ENCODE measurements at regions not wholly inside any gene's neighbourhood (a gene's known extent, or its start where the extent isn't known, plus 50 kb on each side); places are given as distances from the start of the nearest gene placed in this dataset.
"Not testable (repeated sequence)": the region's sequence is repeated elsewhere in the genome, so short reads cannot be mapped to it uniquely, and the experiment has no call there.

DNA sequence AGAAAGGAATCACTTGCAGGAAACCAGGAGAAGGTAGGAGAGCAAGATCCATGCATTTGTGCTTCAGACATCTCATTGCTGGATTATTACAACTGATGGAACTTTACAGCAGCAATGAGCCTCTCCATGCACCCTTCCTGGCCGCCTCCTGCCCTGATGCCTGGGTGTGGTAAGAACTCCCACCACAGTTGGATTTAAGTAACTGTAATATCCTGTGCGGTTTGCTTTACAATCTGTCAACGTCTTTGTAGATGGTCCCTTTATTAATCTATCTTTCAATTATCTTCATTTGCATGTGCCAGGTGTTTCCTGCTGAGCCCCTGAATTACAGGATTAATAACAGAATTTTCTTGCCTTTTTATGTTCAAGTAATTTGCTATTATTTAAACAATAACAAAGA is 1300.5 kb upstream of the TMEM132C start:
- no peak for DNase-seq (ENCODE audit: low spot score)

DNA sequence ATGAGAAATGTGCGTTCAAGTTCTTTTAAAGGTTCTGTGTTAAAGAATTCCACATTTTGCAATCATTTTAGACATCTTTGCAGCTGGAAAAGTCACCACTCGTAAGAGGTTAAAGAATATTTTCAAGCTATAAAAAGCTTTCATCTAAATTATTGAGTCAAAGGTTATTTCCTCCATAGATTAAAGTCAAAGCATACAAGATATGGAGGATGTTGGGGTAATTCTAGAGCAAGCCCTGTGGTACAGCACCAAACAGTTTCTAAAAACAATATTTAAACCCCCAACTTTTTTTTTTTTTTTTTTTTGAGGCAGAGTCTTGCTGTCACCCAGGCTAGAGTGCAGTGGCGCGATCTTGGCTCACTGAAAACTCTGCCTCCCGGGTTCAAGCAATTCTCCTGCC is 1299.8 kb upstream of the TMEM132C start:
- no peak for DNase-seq (ENCODE audit: low spot score)

DNA sequence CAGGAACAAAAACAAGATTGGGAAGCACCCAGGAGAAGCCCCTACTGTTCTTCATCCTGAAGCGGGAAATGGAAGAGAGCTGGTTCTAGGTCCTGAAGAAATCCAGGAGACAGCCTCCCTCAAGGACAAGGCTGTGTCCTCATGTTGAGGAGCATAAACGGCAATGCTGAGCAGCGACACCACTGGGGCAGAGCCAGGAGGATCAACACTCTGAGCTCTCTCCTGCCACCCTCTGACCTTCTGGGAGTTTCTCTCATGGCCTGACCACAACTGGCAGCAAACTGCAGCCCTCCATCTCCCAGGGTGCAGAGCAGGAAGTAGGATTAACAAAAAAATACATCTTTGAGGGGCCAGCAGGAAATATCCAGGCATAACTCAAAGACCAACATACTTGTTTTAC is 1292.2 kb upstream of the TMEM132C start:
- DNase-seq (ENCODE audit: low spot score): no peak

DNA sequence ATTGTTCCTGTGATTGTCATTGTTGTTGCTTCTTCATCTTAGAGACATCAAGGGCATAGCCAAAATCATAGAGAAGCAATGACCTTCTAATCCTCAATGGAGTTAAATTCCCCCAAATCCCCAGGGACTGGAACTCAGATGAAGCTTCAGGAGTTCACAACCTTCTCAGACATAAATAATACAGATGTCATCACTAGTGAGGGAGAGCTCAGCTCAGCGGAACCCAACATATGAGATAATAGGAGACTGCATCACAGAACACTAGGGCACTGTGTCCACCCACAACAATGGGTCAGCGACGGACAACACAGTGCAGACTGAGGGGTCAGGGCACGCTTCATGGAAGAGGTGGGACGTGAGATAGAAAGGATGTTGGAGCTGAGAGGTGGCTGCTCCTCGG is 1290.4 kb upstream of the TMEM132C start:
- no peak for DNase-seq (ENCODE audit: low spot score)

DNA sequence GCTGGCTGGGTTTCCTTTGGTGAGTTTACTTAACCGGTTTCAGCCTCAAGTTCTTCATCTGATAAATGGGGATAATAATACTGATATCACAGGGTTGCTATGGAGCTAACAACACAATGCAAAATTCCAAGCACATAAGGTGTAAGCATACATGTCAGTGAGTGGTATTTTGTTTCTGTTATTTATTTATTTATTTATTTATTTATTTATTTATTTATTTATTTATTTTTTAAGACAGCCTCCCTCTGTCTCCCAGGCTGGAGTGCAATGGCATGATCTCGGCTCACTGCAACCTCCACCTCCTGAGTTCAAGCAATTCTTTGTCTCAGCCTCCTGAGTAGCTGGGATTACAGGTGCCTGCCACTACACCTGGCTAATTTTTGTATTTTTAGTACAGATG is 1287.4 kb upstream of the TMEM132C start:
- not testable (repeated sequence) for DNase-seq (ENCODE audit: low spot score)

DNA sequence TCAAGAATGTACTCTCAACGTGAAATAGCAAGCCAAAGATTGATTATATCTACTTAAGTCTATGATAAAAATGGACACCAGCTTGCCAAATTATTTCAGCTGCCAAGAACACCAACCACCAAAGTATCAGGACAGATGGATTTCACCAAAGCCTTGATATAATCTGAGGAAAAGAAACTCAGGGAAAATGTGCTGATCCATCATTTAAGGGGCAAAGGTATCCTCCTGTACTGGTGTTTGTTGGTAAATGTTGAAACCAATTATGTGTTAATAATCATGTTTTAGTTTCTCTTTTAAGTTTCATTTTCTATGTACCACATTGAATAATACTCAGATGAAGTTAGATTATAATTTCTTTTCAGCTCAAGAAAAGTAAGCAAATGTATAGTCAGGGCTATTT is 1284.3 kb upstream of the TMEM132C start:
- DNase-seq (ENCODE audit: low spot score): no peak

DNA sequence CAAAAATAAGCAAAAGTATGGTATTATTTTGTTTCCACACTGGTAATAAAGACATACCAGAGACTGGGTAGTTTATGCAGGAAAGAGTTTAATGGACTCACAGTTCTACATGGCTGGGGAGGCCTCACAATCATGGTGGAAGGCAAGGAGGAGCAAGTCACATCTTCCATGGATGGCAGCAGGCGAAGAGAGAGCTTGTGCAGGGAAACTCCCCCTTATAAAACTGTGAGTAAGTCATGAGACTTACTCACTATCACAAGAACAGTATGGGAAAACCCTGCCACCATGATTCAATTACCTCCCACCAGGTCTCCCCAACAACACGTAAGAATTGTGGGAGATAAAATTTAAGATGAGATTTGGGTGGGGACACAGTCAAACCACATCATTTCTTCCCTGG is 1283.2 kb upstream of the TMEM132C start:
- not testable (repeated sequence) for DNase-seq (ENCODE audit: low spot score)

DNA sequence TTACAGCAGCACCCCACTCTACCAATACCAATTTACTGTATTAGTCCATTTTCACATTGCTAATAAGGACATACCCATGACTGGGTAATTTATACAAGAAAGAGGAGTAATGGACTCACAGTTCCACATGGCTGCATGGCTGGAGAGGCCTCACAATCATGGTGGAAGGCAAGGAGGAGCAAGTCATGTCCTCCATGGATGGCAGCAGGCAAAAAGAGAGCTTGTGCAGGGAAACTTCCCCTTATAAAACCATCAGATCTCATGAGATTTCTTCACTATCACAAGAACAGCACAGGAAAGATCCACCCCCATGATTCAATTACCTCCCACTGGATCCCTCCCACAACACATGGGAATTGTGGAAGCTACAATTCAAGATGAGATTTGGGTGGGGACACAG is 1281.3 kb upstream of the TMEM132C start:
- DNase-seq (ENCODE audit: low spot score): not testable (repeated sequence)

DNA sequence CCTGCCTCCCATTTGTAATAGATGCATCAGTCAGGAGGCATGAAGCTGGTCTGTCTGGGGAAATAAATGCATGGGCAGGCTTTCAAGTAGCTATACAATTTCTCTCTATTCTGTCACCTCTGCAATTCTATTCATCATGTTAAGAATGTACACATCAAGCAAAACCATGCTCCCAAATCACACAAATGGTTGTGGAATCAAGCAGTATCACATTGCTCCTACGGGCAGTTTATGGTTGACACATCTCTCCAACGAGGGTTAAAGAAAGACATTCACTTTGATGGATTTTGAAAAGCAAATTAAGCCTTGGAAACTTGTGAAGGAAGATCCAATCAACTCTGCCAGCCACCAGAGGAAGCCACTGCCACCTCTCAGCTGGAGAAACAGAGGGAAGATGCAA is 1277.4 kb upstream of the TMEM132C start:
- no peak for DNase-seq (ENCODE audit: low spot score)

DNA sequence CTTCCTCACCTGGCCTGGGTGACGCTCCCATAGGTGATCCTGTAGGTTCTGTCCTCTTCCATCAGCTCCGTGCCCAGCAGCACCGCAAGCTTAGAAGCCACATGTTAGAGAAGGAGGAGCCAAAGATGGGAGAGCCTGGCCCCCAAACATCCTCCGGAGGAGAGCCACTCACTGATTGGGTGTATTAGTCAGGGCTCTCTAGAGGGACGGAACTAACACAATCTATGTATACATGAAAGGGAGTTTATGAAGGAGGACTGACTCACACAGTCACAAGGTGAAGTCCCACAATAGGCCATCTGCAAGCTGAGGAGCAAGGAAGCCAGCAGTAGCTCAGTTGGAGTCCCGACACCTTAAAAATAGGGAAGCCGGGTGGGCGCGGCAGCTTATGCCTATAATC is 1273.1 kb upstream of the TMEM132C start:
- no peak for DNase-seq (ENCODE audit: low spot score)

DNA sequence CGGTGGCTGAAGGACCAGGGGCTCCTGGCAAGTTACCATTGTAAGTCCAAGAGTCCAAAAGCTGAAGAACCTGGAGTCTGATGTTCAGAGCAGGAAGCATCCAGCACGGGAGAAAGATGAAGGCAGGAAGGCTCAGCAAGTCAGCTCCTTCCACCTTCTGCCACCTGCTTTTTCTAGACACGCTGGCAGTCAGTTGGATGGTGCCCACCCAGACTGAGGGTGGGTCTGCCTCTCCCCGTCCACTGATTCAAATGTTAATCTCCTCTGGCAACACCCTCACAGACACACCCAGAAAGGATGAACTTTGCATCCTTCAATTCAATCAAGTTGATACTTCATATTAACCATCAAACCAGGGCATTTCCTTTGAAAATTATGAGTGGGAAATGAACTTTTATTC is 1272.4 kb upstream of the TMEM132C start:
- DNase-seq (ENCODE audit: low spot score): no peak

DNA sequence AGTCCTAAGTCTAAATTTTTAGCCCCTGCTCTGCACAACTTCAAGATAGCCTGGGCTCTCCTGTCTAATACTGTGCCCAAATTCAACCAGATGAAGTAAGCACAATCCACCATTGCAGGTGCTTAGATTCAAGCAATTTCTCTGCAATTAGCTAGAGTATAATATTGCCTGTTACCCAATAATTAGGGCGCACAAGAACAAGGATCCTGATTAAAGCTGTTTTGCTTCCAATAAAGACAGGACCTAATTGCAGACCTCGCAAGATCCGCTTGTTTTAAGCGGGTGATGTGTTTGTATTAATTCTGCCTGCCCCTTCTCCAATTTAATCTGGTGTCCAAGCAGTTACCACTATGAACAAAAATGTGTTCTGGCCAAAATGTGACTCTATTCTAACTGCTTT is 1268.9 kb upstream of the TMEM132C start:
- no peak for DNase-seq (ENCODE audit: low spot score)

DNA sequence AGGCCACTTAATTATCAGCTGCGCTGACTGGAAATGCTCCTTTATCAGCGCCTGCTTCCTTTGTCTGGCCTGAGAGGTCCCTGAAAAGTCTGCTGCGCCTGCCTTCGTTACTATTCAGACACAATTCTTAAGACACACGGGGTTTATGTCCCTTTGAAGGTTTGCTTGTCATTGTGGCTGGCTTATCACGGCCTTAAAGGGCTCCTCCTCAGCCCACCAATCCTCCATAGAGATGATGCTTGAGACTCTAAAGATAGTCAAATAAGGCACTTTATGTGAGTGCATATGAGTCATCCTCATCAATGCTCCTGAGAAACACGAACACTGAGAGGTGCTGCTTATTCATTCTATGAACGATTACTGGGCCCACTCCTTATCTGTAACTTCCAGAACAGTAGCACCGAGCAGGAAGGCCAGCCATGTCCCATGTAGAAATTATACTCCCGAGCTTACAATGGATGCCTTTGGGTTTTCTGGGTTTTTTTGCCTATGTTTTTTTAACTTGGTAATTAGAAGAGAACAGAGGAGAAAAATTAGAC is 1268.2 kb upstream of the TMEM132C start:
- DNase-seq (ENCODE audit: low spot score): no peak

DNA sequence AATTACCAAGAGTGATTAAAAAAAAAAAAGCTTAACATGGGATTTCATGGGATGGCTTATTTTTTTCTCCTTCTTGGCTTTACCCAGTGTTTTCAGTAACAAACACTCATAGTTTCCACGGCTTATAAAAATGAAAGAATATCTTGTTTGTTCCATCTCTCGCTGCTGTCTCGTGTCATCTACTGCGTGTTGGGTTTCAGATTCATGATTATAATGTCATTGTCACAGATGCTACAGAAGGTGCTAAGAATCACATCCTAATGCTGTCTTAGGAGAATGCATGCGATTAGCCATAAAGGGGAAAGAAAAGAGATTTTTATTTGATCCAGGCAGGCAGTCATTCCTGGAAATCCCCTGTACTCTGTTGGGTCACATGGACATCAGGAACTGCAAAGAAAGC is 1267.6 kb upstream of the TMEM132C start:
- no peak for DNase-seq (ENCODE audit: low spot score)

DNA sequence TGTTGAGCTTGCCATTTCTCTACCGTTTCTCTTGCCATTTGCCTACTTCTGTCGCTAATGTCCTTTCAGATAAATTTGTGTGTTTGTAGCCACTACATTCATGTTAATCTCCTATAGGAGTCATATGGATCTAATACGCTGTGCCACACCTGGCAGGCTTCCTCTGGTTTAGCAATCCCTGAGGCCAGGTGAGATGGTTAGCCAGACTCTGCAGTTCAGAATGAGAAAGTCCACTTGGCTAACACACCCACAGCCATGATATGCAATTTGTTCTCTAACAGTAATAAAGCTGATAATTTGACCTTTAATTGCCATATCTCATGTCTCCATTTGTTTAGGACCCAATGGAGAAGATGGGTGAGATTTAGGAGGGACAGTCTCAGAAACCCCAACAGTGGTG is 1261.6 kb upstream of the TMEM132C start:
- no peak for DNase-seq (ENCODE audit: low spot score)

DNA sequence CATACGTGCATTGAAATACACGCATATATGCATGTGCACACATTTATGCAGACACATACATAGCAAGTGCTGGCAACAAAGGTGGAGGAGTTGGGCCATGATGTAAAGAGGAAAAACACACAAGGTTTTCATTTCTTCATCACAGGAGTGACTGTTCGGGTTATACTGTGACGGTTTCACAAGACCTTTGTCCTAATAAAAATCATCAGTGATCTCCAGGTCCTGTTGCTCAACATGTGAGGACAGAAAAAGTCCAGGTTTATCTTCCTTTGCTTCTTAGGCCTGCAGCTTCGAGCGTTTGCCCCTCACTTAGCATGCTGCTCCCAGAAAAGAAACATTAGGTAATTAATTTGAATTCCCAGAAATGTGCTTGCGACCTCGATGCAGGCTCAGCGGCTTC is 1260.0 kb upstream of the TMEM132C start:
- DNase-seq (ENCODE audit: low spot score): no peak

DNA sequence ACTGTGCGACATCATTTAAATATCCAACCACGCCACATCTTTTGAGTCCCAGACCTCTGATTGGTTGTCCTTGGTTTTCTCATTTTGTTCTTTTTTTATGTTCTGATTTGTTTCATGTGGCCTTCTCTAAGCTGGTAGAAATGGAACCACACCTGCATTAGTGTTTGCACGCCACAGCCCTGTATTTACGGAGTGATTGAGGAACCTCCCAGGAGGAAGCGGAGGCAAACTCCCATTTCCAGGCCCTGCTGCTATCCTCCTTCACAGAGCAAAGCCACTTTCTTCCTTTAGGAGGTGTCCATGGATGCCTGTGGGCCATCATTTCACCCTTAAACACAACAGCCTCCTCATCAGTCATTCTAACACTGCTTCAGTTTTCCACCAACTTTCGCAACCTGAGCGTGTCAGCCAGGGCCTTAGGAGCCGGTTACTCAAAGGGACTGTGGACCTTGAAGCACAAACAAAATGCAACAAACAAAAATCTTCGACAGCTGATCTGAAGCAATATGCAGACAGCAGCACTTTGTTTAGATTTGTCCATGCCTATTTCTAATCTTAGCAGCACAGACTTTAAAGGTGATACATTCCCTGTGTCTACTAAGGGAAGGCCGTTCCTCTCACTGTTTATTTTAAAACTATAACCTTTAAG is 1258.1 kb upstream of the TMEM132C start:
- DNase-seq (ENCODE audit: low spot score): no peak

DNA sequence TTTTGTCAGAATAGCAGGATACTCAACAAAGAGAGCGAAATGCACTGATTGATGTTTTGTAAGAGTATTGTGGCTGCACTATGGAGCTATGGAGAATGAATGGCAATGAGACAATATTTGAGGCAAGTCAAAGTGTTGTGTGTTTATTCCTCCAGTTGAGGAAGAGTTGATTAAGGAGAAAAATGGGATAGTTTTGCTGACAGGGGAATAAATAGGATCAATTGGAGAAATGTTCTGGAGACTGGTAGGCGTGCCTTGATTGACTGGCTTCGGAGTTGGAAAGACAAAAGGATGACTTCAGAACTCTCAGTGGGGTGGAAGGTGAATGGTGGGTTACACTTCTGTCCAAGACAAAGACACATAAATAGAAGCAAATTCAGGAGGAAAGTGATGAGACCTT is 1254.9 kb upstream of the TMEM132C start:
- no peak for DNase-seq (ENCODE audit: low spot score)

DNA sequence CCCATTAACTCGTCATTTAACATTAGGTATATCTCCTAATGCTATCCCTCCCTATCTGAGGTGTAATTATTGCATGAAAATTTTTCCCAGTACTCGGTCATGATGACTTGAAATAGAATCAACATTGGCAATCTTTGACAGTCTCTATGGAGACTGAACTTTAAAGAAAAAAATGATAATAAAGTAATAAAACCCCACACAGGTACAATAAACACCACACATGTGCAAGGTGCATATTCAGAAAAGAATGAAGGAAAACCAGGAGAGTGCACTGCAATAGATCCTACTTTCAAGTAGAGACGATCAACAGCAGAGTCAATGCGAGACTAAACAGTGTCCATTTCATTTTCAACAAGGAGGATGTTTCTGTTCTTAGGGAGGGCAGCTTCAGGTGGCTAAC is 1253.8 kb upstream of the TMEM132C start:
- DNase-seq (ENCODE audit: low spot score): no peak

DNA sequence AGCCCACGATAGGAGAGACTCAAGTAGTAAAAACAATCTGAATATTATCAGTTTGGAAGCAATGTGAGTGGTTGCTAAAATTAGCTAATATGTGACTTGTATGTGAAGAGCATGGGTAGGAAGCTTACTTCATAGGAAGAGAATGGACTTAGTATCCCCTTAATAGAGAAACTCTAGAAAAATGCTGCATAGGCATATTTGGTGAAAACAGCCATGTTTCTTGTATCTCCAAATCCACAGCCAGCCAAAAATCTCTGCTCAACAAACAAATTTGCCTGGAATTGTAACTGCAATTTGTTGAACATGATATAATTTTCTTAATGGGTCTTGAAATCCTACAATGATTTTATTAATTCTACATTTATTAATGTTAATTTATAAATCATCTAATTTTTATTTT is 1252.9 kb upstream of the TMEM132C start:
- DNase-seq (ENCODE audit: low spot score): no peak

DNA sequence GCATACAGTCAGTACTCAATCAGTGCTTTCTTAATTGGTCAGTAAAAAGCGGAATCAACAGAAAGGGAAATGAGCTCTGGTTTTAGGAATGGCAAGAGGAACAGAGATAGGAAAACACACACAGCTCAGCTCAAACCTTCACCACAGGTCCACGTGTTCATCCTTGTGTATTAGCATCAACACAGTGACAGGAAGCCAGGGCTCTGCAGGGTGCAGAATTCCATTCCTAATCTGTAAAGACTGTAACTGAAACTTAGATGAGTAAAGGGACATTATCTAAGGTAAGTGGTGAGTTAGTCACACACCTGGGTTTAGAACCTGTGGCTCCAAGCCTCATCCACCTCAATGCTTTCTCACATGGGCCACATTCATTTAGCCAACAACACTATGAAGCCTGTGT is 1242.2 kb upstream of the TMEM132C start:
- no peak for DNase-seq (ENCODE audit: low spot score)

DNA sequence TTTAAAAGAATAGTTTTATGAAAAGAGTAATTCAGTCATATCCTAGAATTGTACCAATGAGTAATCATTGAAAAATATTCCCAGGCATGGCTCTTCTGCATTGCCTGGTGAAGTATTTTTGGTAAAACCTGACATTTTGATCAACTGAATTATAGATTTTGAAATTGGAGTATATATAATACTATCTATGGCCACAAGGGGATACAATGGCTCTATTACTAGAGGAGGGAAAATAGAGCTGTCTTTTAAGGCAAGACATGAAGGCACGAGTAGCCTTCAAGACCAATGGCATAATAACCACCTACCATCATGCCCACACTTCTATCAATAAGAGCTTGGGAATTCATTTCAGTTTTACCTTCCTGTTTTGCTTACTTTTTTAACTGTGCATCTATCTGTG is 1241.4 kb upstream of the TMEM132C start:
- no peak for DNase-seq (ENCODE audit: low spot score)

DNA sequence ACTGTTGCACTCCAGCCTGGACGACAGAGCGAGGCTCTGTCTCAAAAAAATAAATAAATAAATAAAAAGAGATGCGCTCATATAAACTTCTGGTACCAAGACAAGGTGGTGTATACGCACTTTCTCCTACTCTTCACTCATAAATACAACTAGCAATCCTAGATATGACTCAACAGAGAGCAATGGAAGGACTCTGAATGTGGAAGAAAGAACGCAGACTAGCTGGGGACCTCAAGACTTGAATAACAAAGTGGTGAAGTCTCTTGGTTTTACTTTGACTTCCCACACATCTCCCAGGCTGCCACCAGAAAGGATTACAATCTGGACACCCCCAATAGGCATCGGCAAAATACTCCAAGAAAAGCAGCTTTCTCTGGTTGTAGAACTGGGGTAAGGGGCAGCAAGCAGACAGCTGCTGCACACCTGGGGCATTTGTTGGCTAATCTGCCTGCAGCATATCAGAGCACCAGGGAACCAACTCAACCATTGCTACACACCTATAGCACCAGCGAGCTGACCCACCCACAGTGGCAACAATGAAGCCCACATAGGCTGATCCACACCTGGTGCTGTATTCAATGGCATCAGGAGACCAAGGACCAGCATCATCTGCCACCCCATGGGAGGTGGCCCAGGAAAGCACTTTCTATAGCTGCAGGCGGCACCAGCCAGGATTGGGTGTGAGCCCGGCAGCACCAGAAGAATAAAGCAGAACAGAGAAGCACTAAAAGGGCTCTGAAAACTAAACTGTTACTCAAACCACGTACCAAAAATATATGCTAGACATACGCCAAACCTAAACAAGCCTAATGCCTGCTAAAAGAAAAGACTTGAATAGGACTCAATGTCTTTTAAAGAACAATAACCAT is 1231.7 kb upstream of the TMEM132C start:
- DNase-seq (ENCODE audit: low spot score): no peak

DNA sequence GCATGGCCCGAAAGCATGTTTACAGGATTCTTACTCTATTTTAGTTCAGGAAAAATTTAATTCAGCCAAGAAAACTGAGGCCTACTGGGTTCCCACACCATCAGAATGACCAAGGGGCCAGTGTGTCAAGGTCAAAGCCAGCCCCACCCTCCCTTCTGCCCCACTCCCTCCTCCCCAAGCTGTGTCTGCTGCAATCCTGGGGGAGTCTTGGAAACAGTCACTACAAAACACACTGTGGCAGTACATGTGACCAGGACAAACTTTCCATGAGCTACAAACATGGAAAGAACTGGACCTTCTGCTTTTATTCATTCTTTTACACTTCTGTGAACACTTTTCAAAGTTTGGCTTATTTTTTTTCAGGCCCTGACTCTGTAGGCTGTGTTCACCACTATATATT is 1228.8 kb upstream of the TMEM132C start:
- no peak for DNase-seq (ENCODE audit: low spot score)
